Stimulated activated naive CD4-positive, alpha-beta T cell (primary cell): ENCODE measurements at regions not wholly inside any gene's neighbourhood (a gene's known extent, or its start where the extent isn't known, plus 50 kb on each side); places are given as distances from the start of the nearest gene placed in this dataset.

Experiments used
- DNase-seq, 6 experiments: peaks; one replicate each; lab custom pipeline; 2025; lab: John Stamatoyannopoulos, UW

DNA sequence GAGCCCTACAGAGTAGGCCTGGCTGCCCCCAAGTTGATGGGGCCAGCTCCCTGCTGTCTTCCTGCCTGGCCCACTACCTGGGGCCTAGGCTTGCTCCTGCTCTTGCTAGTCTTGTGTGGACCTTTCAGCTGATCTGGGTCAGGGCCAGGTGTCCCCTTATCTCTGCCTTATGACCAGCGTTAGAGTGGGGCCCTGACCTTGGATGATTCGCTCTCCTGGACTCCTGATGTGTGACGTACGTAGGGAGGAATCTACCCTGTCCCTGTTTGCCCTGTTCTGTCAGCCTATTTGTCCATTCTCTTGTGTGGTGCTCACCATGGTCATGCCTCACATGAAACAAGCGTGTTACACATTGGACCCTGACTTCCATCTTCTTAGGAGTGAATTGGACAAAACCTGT, 571.8 kb downstream of the QKI start:
- no peak for DNase-seq

DNA sequence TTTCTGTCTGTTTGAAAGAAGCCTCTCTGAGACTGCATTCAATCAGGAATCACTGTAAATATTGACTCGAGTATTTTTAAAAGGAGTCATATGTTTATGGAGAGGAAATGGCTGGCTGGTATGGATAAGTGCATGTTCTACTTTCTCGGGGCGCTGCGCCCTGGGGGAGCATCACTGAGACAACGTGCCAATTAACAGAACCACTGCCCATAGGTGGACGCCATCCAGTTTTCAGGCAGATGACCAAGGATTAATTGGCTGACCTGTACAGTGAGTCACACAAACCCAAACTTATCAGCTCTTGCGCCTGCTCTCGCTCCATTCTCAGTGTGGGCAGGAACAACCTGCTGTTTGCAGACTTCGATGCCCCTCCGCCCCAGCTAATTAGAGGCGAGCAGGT, 571.2 kb downstream of the QKI start:
- no peak for DNase-seq

- DNase-seq, result no peak
Measured at GRCh38 chr6:163985040-163985439, 570.5 kb downstream of the QKI start.

DNA sequence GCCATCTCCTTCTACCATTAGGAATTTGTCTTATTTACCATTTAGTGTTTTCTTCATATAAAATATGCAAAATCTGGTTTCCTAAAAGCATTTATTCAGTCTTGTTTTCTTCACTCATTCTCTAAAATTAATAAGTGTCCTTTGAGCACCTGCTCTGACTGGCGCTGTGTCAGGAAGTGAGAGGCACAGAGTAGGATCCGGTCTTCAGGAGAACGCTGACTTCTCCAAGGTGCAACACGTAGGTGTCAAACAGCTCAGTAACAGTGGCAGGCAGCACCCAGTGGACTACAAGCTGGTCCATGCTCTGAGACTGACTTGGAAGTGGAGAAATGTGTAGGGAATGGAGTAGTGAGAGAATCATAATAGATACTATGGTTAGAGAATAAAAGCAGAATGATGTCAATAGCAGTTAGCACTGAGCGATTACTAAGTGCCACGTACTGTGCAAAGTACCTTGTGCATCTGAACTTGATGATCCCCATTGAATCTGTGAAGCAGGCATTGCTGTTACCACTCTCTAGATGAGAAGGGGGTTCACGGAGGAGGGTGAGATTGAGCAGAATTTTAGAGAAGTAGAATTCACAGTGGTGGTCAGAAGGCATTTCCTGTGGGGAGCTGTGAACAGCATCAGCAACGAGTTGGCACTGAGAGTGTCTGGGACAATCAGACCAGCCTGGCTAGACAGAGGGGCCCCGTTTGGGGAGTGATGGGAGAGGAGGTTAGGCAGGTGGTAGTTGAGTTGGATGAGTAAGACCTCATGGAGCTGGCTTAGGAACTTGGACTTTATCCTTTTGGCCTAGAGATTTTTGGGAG, 569.8 kb downstream of the QKI start:
- no peak for DNase-seq

- no peak for DNase-seq
Measured at GRCh38 chr6:163983679-163984078, 569.2 kb downstream of the QKI start.

- DNase-seq, result no peak
Measured at GRCh38 chr6:163974322-163974721, 559.8 kb downstream of the QKI start.

DNA sequence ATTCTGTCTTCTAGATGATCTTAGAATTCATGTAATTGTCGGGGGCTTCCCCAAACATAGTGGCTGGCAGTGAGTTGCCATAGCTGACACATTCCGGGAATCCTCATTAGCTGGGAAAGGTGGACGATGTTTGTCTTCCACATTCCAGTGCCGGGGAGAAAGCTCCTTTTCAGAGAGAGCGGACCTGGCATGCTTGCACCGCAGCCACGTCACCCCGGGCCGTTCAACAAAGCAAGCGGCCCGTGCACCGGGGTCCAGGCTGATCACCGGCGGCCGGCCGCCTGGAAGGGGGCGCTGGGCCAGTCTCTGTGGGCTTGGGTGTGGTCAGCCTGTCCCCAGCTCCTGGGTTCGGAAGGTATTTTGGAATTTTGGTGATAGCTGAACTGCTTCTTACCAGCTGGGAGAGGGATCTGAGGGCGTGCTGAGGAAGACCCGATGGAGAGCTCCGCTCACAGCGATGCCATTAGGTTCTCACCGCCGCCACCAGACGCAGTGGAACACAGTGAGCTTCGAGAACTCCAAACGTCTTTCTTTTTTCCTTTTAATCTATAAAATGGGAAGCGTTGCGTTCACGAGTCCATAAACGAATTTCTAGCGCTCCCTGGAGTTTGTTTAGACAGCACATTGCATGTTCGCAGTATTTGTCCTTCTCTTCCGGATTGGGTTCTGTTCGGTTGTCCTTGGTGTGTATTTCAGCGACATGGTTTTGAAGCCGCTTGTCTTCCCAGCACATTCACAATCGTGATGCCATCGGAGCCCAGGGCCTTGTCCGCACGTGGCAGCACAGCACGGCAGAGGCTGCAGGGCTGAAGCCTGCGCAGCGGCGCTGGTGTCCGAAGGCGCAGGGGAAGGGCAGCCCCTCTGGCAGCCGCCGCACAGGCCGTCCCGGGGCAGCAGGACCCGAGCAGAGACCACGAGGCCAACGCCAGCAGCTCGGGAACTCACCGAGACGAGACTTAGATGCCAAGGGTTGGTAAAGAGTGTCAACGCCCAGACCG, 557.6 kb downstream of the QKI start:
- DNase-seq, result no peak

GRCh38 chr6:163970846-163971564, 556.5 kb downstream of the QKI start:
- no peak for DNase-seq

DNA sequence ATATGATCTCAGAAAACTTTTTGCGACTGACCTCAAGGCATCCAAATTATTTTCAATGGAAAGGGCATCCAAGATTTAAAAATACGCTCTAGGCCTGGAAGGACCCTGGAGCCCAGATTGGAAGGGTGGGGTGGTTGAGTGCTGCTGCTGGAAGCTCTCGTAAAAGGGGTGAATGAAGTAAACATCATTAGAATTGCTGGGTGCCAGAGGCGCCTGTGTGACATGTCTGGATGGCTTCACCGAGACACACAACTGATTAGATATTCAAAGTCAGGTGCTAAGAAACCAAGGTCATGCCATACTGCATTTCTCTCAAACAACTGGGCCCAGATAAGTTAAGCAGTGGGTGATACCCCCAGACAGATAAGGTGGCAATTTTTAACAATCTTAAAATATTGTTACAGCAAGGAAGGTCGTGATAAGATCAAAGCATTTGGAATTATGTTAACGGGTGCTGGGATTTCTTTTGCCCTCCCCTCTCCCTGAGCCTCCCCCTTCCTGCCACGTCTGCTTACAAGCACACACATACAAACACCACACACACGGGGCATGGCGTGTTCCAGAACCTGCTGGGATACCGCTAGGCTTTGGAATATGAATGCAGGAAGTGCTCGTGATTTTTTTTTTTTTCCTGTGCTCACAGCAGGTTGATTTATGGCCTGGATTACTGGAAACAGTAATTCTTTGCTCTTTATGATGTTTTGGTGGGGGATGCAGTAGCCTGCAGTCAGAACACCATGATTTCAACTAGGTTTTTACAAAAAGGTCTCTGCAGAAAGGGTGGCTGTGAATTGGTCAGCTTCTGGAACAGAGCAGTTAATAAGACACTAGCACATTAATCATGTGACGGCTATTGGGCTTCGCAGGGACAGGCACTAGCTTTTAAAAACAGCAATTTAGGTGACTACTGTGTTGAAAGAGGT, 551.2 kb downstream of the QKI start:
- DNase-seq, result no peak

GRCh38 chr6:163964789-163965188, 550.3 kb downstream of the QKI start:
- no peak for DNase-seq

- no peak for DNase-seq
Measured at GRCh38 chr6:163963205-163964120, 548.9 kb downstream of the QKI start.

- DNase-seq, result no peak
Measured at GRCh38 chr6:163962627-163963117, 548.2 kb downstream of the QKI start.

GRCh38 chr6:163960128-163960527, 545.6 kb downstream of the QKI start:
- DNase-seq, result no peak

DNA sequence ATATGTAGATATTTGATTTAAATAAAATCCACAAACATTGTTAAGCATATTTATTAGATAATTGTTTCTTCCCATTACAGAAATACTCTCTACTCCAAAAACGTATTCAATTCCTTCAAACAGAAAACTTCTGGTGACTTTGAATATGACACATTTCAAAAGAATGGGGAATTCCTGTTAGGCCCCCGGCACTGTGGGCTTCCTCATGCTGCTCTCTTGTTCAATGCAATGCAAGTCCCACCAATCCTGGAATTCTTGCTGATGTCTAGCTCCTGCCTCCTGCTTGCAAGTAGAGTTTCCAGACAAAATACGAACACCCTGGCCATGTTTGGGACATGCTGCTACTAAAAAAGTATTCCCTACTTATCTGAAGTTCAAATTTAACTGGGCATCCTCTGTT, 544.1 kb downstream of the QKI start:
- no peak for DNase-seq

GRCh38 chr6:163956571-163957407, 542.3 kb downstream of the QKI start:
- peak in 5 of 6 experiments; percentile 9 to 49 (median 26) for DNase-seq

DNA sequence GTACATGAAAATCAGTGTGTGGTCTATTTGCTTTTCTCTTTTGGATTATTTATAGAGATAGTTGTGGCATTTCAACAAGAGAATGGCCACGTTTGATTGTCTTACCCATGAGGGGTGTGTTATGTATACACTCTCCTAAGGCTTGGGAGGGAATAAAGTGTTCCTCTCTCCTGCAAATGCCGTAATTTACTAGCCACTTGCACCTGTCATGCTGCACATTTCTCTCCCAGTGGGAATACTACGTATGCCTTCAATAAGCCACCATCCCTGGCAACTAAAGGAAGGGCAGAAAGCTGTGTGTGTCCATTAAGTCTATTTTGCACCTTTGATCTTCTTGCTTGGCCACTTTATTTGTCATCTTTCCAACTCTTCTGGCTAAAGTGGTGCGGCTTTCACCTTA, 541.2 kb downstream of the QKI start:
- DNase-seq, result no peak

- DNase-seq, result no peak
Measured at GRCh38 chr6:163955096-163955495, 540.6 kb downstream of the QKI start.

- DNase-seq, result no peak
Measured at GRCh38 chr6:163954088-163954775, 539.7 kb downstream of the QKI start.
